ENCODE measurements at regions not wholly inside any gene's neighbourhood (a gene's known extent, or its start where the extent isn't known, plus 50 kb on each side); places are given as distances from the start of the nearest gene placed in this dataset.

GRCh38 chr1:96418969-96419368 is 302.6 kb upstream of the PTBP2 start:
- DNase-seq = no peak
- H3K27me3 Mint-ChIP-seq (ENCODE audit: low read depth in 2 of 2) = no peaks in the 10 kb centered on the region
- Histone ChIP-seq H3K4me3 (ENCODE audit: low read length) (no peak overlapping the region), H3K27ac (ENCODE audit: low read length) (no peak overlapping the region), H3K36me3 (ENCODE audit: control insufficient read depth, insufficient read depth, low read length) (no peaks in the 10 kb centered on the region), H3K4me1 (ENCODE audit: control insufficient read depth, insufficient read depth, low read length) (no peaks in the 10 kb centered on the region), H3K27me3 (ENCODE audit: control insufficient read depth, insufficient read depth, low read length) (no peaks in the 10 kb centered on the region), H3K9me3 (ENCODE audit: control insufficient read depth, insufficient read depth, low read length) (peaks cover 3% of the 10 kb centered on the region)
- H3K4me1 Mint-ChIP-seq = no peaks in the 10 kb centered on the region
- H3K36me3 Mint-ChIP-seq = no peaks in the 10 kb centered on the region
- ATAC-seq = no peak
- intact Hi-C loops (cut with micrococcal nuclease) = no loop called here
- no peak overlapping the region for H3K27ac Mint-ChIP-seq
- H3K9me3 Mint-ChIP-seq = peaks cover 0 to 10% of the 10 kb centered on the region in 2 donors
- TF ChIP-seq, protein P1, sequence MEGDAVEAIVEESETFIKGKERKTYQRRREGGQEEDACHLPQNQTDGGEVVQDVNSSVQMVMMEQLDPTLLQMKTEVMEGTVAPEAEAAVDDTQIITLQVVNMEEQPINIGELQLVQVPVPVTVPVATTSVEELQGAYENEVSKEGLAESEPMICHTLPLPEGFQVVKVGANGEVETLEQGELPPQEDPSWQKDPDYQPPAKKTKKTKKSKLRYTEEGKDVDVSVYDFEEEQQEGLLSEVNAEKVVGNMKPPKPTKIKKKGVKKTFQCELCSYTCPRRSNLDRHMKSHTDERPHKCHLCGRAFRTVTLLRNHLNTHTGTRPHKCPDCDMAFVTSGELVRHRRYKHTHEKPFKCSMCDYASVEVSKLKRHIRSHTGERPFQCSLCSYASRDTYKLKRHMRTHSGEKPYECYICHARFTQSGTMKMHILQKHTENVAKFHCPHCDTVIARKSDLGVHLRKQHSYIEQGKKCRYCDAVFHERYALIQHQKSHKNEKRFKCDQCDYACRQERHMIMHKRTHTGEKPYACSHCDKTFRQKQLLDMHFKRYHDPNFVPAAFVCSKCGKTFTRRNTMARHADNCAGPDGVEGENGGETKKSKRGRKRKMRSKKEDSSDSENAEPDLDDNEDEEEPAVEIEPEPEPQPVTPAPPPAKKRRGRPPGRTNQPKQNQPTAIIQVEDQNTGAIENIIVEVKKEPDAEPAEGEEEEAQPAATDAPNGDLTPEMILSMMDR (IDR thresholded peaks at IDR 0.05) = no peak
- H3K4me3 Mint-ChIP-seq = no peak overlapping the region
- 84% methylated on average over 6 of the region's 6 CpGs for WGBS (ENCODE audit: insufficient coverage)

DNA sequence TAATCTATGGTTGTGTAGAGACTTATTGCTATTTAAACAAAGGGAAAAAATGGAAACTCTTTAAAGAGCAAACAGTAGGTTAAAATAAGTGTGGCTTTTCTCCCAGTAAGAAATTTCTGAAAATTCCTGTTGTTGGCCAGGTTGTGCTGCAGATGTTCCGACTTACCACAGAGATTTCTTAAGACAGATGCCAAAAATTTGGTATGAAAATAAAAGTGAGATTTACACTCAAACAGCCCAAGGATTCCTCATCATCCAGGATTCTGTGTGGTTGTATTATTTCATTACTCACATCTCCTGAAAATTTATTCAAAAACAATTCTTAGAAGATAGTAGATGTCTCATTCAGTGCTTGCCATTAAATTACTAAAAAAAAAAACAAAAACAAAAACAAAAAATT is 296.7 kb upstream of the PTBP2 start:
- ATAC-seq (no peak), DNase-seq (no peak)
- H3K4me3 ChIP-seq (ENCODE audit: low read length) = no peak overlapping the region
- H3K36me3 Mint-ChIP-seq = no peaks in the 10 kb centered on the region
- no peaks in the 10 kb centered on the region for H3K27me3 ChIP-seq (ENCODE audit: control insufficient read depth, insufficient read depth, low read length)
- H3K4me3 Mint-ChIP-seq = no peak overlapping the region
- WGBS (ENCODE audit: insufficient coverage) = 80% methylated on average over 1 of the region's 1 CpG
- H3K4me1 Mint-ChIP-seq = no peaks in the 10 kb centered on the region
- peaks cover 2 to 7% of the 10 kb centered on the region in 2 donors for H3K9me3 Mint-ChIP-seq
- H3K27me3 Mint-ChIP-seq (ENCODE audit: low read depth in 2 of 2) = no peaks in the 10 kb centered on the region
- no peak overlapping the region for H3K27ac Mint-ChIP-seq
- H3K4me1 ChIP-seq (ENCODE audit: control insufficient read depth, insufficient read depth, low read length) = no peaks in the 10 kb centered on the region
- H3K27ac ChIP-seq (ENCODE audit: low read length) = no peak overlapping the region
- TF ChIP-seq, protein P1 (IDR thresholded peaks at IDR 0.05) = no peak
- H3K9me3 ChIP-seq (ENCODE audit: control insufficient read depth, insufficient read depth, low read length) = no peaks in the 10 kb centered on the region
- no peaks in the 10 kb centered on the region for H3K36me3 ChIP-seq (ENCODE audit: control insufficient read depth, insufficient read depth, low read length)
- intact Hi-C loops (cut with micrococcal nuclease) = no loop called here

DNA sequence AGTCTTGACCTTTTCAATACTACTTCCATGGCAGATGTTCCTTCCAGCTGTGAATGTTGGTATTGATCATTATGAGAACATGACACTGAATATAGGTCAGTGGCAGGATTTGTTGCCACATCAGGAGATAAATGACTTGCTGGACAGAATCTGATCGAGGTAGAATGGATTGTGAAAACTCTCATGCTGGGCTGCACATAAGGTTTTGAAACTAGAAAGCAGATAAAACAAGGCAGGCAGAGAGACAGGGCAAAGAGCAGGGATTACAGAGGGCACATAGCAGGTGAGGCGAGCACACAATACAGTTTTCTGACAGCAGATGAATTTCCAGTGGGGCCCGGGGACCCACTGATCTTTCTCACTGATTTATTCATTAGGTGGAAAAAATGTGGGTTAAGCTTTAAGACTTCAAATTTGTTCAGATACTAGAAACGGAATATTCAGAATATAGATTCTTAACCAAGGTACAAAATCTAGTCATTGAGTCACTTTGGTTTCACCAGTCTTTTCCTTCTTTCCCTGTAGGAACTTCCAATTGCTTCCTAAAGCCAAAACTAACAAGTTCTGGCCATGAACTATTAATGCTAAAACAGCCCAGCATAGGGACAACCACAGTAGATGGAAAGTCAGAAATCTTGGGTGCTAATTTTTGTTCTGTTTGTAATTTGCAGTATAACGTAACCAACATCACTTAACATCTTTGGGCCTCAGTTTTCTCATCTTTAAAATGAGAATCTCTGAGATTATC is 296.0 kb upstream of the PTBP2 start:
- ATAC-seq = no peak
- TF ChIP-seq, protein P1 (IDR thresholded peaks at IDR 0.05) = no peak
- no peak overlapping the region for H3K27ac Mint-ChIP-seq

GRCh38 chr1:96427616-96428015 is 294.0 kb upstream of the PTBP2 start:
- intact Hi-C loops (cut with micrococcal nuclease) = no loop called here

More for the DNA sequence above, 296.0 kb upstream of the PTBP2 start:
- H3K4me3 Mint-ChIP-seq = no peak overlapping the region
- WGBS (ENCODE audit: insufficient coverage) = 77% methylated on average over 4 of the region's 5 CpGs
- no peaks in the 10 kb centered on the region for H3K4me1 ChIP-seq (ENCODE audit: control insufficient read depth, insufficient read depth, low read length)
- no peak overlapping the region for H3K27ac ChIP-seq (ENCODE audit: low read length)
- no peak overlapping the region for H3K4me3 ChIP-seq (ENCODE audit: low read length)
- DNase-seq = no peak
- no peaks in the 10 kb centered on the region for H3K27me3 ChIP-seq (ENCODE audit: control insufficient read depth, insufficient read depth, low read length)
- peaks cover 2 to 7% of the 10 kb centered on the region in 2 donors for H3K9me3 Mint-ChIP-seq
- no peaks in the 10 kb centered on the region for H3K4me1 Mint-ChIP-seq
- no peaks in the 10 kb centered on the region for H3K27me3 Mint-ChIP-seq (ENCODE audit: low read depth in 2 of 2)
- H3K9me3 ChIP-seq (ENCODE audit: control insufficient read depth, insufficient read depth, low read length) = no peaks in the 10 kb centered on the region
- intact Hi-C loops (cut with micrococcal nuclease) = no loop called here
- H3K36me3 ChIP-seq (ENCODE audit: control insufficient read depth, insufficient read depth, low read length) = no peaks in the 10 kb centered on the region
- no peaks in the 10 kb centered on the region for H3K36me3 Mint-ChIP-seq

More at GRCh38 chr1:96427616-96428015, 294.0 kb upstream of the PTBP2 start:
- WGBS (ENCODE audit: insufficient coverage) = no CpG with 5 or more reads among the region's 2 CpGs
- ATAC-seq (no peak), DNase-seq (no peak)
- Mint-ChIP-seq H3K27me3 (ENCODE audit: low read depth in 2 of 2) (no peaks in the 10 kb centered on the region), H3K4me3 (no peak overlapping the region), H3K4me1 (no peaks in the 10 kb centered on the region), H3K27ac (no peak overlapping the region), H3K9me3 (peaks cover 10% of the 10 kb centered on the region in 2 donors), H3K36me3 (no peaks in the 10 kb centered on the region)
- Histone ChIP-seq H3K9me3 (ENCODE audit: control insufficient read depth, insufficient read depth, low read length) (no peaks in the 10 kb centered on the region), H3K4me3 (ENCODE audit: low read length) (no peak overlapping the region), H3K4me1 (ENCODE audit: control insufficient read depth, insufficient read depth, low read length) (no peaks in the 10 kb centered on the region), H3K27me3 (ENCODE audit: control insufficient read depth, insufficient read depth, low read length) (no peaks in the 10 kb centered on the region), H3K36me3 (ENCODE audit: control insufficient read depth, insufficient read depth, low read length) (no peaks in the 10 kb centered on the region), H3K27ac (ENCODE audit: low read length) (no peak overlapping the region)
- TF ChIP-seq, protein P1 (IDR thresholded peaks at IDR 0.05) = no peak
